ENCODE measurements at regions not wholly inside any gene's neighbourhood (a gene's known extent, or its start where the extent isn't known, plus 50 kb on each side); places are given as distances from the start of the nearest gene placed in this dataset.

GRCh38 chr16:54355251-54355650, 68.7 kb upstream of the IRX3 start:
- DNase-seq = no peak

- DNase-seq = no peak
These were observed 66.5 kb upstream of the IRX3 start for GRCh38 chr16:54353097-54353496.

- DNase-seq = no peak
These were observed 64.6 kb upstream of the IRX3 start for GRCh38 chr16:54351171-54351570.

GRCh38 chr16:54347961-54348360, 61.4 kb upstream of the IRX3 start:
- DNase-seq = no peak

- DNase-seq = no peak
These were observed 59.5 kb upstream of the IRX3 start for GRCh38 chr16:54346041-54346440.

GRCh38 chr16:54344646-54345630, 58.4 kb upstream of the IRX3 start:
- no peak for DNase-seq

- no peak for DNase-seq
These were observed 56.4 kb upstream of the IRX3 start for GRCh38 chr16:54342966-54343365.

- DNase-seq = no peak
These were observed 55.5 kb upstream of the IRX3 start for GRCh38 chr16:54341892-54342776.

- no peak for DNase-seq
These were observed 53.9 kb upstream of the IRX3 start for GRCh38 chr16:54340531-54340930.

- DNase-seq = no peak
These were observed 50.1 kb upstream of the IRX3 start for GRCh38 chr16:54336631-54337204.
